OCI-LY3 (cell line): ENCODE measurements at regions not wholly inside any gene's neighbourhood (a gene's known extent, or its start where the extent isn't known, plus 50 kb on each side); places are given as distances from the start of the nearest gene placed in this dataset.

Experiments used
- H2AFZ ChIP-seq: fragments of 200-600, 300-600 bp; shearing (Covaris generic); 2 replicates; pipeline ENCODE4 v1.6.0; 2014; ENCODE audit warnings: antibody characterized with exemption, low read depth, low read length
- H3K27ac ChIP-seq: fragments of 200-600, 300-600 bp; sonication (generic); 2 replicates; pipeline ENCODE4 v1.5.1; 2014; ENCODE audit warnings: mild to moderate bottlenecking, low read length, moderate library complexity, mixed read lengths
- H3K27me3 ChIP-seq: fragments of 200-600, 300-600 bp; sonication (generic); 2 replicates; pipeline ENCODE4 v1.6.1; 2014; ENCODE audit warnings: low read depth, low read length, mixed read lengths
- H3K36me3 ChIP-seq: fragments of 200-600, 300-600 bp; sonication (generic); replicated peaks from 2 replicates; pipeline ENCODE3; 2014; ENCODE audit warnings: low read depth, low read length, mixed read lengths
- H3K4me1 ChIP-seq: fragments of 300-600, 200-600 bp; sonication (generic); 2 replicates; pipeline ENCODE4 v1.6.1; 2014; ENCODE audit warnings: low read length, mixed read lengths
- H3K4me2 ChIP-seq: fragments of 200-600, 300-600 bp; sonication (generic); 2 replicates; pipeline ENCODE4 v1.6.1; 2014; ENCODE audit warnings: low read length, mixed read lengths
- H3K4me3 ChIP-seq: fragments of 300-600, 200-600 bp; sonication (generic); 2 replicates; pipeline ENCODE4 v1.5.1; 2014; ENCODE audit warnings: antibody characterized with exemption, mild to moderate bottlenecking, low read length, moderate library complexity
- H3K79me2 ChIP-seq: fragments of 300-600, 200-600 bp; shearing (Covaris generic); 2 replicates; pipeline ENCODE4 v1.6.1; 2014; ENCODE audit warnings: mild to moderate bottlenecking, low read length, mixed read lengths
- H3K9ac ChIP-seq: fragments of 300-600, 200-600 bp; shearing (Covaris generic); 2 replicates; pipeline ENCODE4 v1.6.0; 2014; ENCODE audit warnings: mild to moderate bottlenecking, low read length, moderate library complexity
- H3K9me3 ChIP-seq: fragments of 200-600, 300-600 bp; shearing (Covaris generic); 2 replicates; pipeline ENCODE4 v1.6.1; 2014; ENCODE audit warnings: low read length, mixed read lengths; ENCODE audit not compliant: insufficient read depth
- H4K20me1 ChIP-seq: fragments of 200-600, 300-600 bp; sonication (generic); 2 replicates; pipeline ENCODE4 v1.6.1; 2016; ENCODE audit warnings: low read length, mixed read lengths; ENCODE audit not compliant: insufficient read depth
- CTCF ChIP-seq: fragments of 200-600, 300-600 bp; sonication (generic); IDR thresholded peaks from 2 replicates; pipeline ENCODE4 v1.5.1; 2014; ENCODE audit warnings: antibody characterized with exemption, low read length, low read depth
- EZH2phosphoT487 ChIP-seq: fragments of 200-600 bp; shearing (Covaris generic); IDR thresholded peaks from 2 replicates; pipeline ENCODE4 v1.6.1; 2018; ENCODE audit warnings: antibody characterized with exemption, mixed run types, low read depth

DNA sequence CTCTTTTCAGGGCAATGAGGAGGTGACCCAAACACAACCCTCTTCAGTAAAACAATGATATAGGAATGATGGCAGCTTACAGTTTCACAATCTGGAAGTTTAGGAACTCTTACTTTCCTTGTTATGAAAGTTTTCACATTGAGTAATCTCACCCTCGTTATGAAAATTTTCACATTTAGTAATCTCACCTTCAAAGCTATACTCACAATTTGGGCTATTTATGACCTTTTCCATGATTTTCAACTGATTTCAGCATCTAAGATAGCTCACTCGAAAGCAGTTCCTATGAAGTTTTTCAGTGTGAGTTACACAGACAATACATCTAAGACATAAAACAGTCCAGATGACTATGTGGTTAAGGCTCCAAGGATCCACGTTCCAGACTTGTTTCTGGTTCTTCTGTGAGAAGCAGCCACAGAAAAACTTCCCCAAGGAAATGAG, 57.1 kb downstream of the FOXD1 start:
- Histone ChIP-seq H2AFZ (no peak overlapping the region), H3K9ac (no peak overlapping the region)

GRCh38 chr5:73390972-73391371, 57.6 kb downstream of the FOXD1 start:
- Histone ChIP-seq H3K27ac (no peak overlapping the region), H3K4me2 (no peak overlapping the region), H3K4me3 (no peak overlapping the region), H2AFZ (no peak overlapping the region), H3K4me1 (peaks cover 5% of the 10 kb centered on the region), H3K79me2 (no peaks in the 10 kb centered on the region), H3K27me3 (no peaks in the 10 kb centered on the region; the same call in 1 of the 2 replicates), H3K36me3 (no peaks in the 10 kb centered on the region), H3K9me3 (no peaks in the 10 kb centered on the region), H3K9ac (no peak overlapping the region), H4K20me1 (no peaks in the 10 kb centered on the region)
- no peak for TF ChIP-seq EZH2phosphoT487

More for the DNA sequence above, 57.1 kb downstream of the FOXD1 start:
- Histone ChIP-seq H3K4me1 (peaks cover 5% of the 10 kb centered on the region), H4K20me1 (no peaks in the 10 kb centered on the region), H3K79me2 (no peaks in the 10 kb centered on the region), H3K9me3 (no peaks in the 10 kb centered on the region), H3K36me3 (no peaks in the 10 kb centered on the region), H3K27me3 (no peaks in the 10 kb centered on the region; the same call in 1 of the 2 replicates), H3K4me3 (no peak overlapping the region), H3K4me2 (no peak overlapping the region), H3K27ac (no peak overlapping the region)
- no peak for TF ChIP-seq EZH2phosphoT487
- no peak for TF ChIP-seq CTCF

GRCh38 chr5:73388740-73389139, 59.8 kb downstream of the FOXD1 start:
- Histone ChIP-seq H3K9me3 (peaks cover 6% of the 10 kb centered on the region; the same call in 1 of the 2 replicates), H3K36me3 (no peaks in the 10 kb centered on the region), H3K27ac (no peak overlapping the region), H3K79me2 (no peaks in the 10 kb centered on the region), H2AFZ (no peak overlapping the region), H3K4me3 (no peak overlapping the region), H3K9ac (no peak overlapping the region), H3K4me1 (peaks cover 5% of the 10 kb centered on the region), H3K4me2 (no peak overlapping the region), H3K27me3 (no peaks in the 10 kb centered on the region; the same call in 1 of the 2 replicates), H4K20me1 (no peaks in the 10 kb centered on the region)
- TF ChIP-seq CTCF (no peak), EZH2phosphoT487 (no peak)

DNA sequence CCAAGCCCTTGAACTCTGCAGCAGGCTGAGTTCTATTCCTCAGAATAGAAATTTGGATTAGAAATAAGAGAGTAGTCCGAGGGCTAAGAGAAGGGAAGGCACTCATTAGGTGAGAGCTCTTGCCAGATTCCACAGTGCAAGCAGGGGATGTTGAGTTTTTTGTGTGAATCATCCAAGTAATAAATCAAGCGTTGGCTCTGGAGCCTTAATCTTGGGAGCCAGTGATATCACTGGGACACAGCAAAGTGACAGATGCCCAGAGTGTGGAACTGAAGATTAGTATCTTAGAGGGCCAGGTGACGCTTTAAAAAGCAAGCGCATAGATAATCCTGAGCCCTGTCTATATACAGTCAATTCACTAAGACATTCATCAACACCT, 60.3 kb downstream of the FOXD1 start:
- Histone ChIP-seq H3K4me2 (no peak overlapping the region), H3K79me2 (no peaks in the 10 kb centered on the region), H3K27me3 (no peaks in the 10 kb centered on the region; the same call in 1 of the 2 replicates), H3K4me3 (no peak overlapping the region), H3K9me3 (peaks cover 6% of the 10 kb centered on the region; the same call in 1 of the 2 replicates), H3K36me3 (no peaks in the 10 kb centered on the region), H3K4me1 (peaks cover 5% of the 10 kb centered on the region), H3K9ac (no peak overlapping the region), H3K27ac (no peak overlapping the region), H2AFZ (no peak overlapping the region), H4K20me1 (no peaks in the 10 kb centered on the region)
- TF ChIP-seq CTCF, result no peak
- no peak for TF ChIP-seq EZH2phosphoT487
